Muscle layer of duodenum (tissue), 2 donors: ENCODE measurements at regions not wholly inside any gene's neighbourhood (a gene's known extent, or its start where the extent isn't known, plus 50 kb on each side); places are given as distances from the start of the nearest gene placed in this dataset.

Experiments used
- H3K27ac ChIP-seq: one replicate; pipeline ENCODE4 v1.7.0; 2013; ENCODE audit warnings: mild to moderate bottlenecking, low read length
- H3K27me3 ChIP-seq: one replicate; pipeline ENCODE4 v1.7.0; 2013; ENCODE audit warnings: low read depth, mild to moderate bottlenecking, control low read depth, low read length
- H3K36me3 ChIP-seq, 2 donors: one replicate each; pipeline ENCODE4 v1.7.0; 2013; ENCODE audit warnings: low read length in 2 of 2, control low read depth in 1 of 2, mild to moderate bottlenecking in 1 of 2; ENCODE audit not compliant: insufficient read depth in 2 of 2, control insufficient read depth in 1 of 2
- H3K4me1 ChIP-seq, 2 donors: one replicate each; pipeline ENCODE4 v1.7.0; 2013; ENCODE audit warnings: low read length in 2 of 2, mild to moderate bottlenecking in 2 of 2, control low read depth in 1 of 2, moderate library complexity in 1 of 2; ENCODE audit not compliant: insufficient read depth in 2 of 2, control insufficient read depth in 1 of 2
- H3K4me3 ChIP-seq, 2 donors: one replicate each; pipeline ENCODE4 v1.7.0; 2013; ENCODE audit warnings: low read length in 2 of 2, low read depth in 1 of 2, mild to moderate bottlenecking in 1 of 2
- H3K9me3 ChIP-seq, 2 donors: one replicate each; pipeline ENCODE4 v1.7.0; 2013; ENCODE audit warnings: low read length in 2 of 2, control low read depth in 1 of 2, mild to moderate bottlenecking in 1 of 2; ENCODE audit not compliant: control insufficient read depth in 1 of 2
- donor health status: healthy.

DNA sequence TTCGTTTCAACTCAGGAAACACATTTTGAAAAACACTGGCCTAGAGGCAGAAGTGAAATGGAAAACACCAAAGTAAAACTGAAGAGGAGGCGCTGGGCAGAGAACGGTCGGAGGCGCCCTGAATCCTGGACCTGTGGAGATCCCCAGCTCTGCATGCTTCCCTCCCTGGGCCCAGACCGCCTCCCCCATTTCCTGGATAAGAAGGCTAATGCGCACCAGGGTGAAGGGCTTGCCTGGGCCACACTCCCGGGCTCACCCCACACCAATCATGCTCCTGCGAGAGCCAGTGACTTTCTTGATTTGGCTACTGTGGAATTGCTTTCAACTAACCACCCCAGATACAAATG, 167.1 kb downstream of the CRYBB2 start:
- Histone ChIP-seq H3K36me3 (peaks cover 0 to 3% of the 10 kb centered on the region in 2 donors), H3K27ac (no peak overlapping the region), H3K27me3 (no peaks in the 10 kb centered on the region), H3K4me3 (no peak overlapping the region), H3K4me1 (peaks cover 0 to 29% of the 10 kb centered on the region in 2 donors), H3K9me3 (no peaks in the 10 kb centered on the region)

DNA sequence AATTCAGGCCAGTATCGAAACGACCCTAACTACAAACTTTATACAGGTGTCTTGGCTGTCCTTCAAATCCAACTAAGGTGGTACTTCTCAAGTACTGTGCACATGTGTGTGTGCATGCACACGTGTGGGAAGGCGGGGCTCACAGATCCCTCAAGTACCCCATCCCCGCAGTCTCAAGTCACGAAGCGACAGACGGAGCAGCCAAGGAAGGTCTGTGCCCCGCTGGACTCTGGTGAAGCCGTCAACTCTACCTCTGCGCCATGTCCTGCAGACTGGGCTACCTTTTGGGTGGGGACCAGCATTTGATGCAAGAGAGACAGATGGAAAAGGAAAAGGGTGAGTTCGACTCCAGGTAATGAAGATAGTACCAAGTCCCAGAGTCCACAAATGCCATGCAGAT, 169.0 kb downstream of the CRYBB2 start:
- H3K9me3 ChIP-seq, result no peaks in the 10 kb centered on the region
- no peak overlapping the region for H3K4me3 ChIP-seq
- H3K27me3 ChIP-seq, result no peaks in the 10 kb centered on the region
- H3K27ac ChIP-seq, result no peak overlapping the region
- H3K36me3 ChIP-seq, result peaks cover 0 to 3% of the 10 kb centered on the region in 2 donors
- peaks cover 0 to 29% of the 10 kb centered on the region in 2 donors for H3K4me1 ChIP-seq

DNA sequence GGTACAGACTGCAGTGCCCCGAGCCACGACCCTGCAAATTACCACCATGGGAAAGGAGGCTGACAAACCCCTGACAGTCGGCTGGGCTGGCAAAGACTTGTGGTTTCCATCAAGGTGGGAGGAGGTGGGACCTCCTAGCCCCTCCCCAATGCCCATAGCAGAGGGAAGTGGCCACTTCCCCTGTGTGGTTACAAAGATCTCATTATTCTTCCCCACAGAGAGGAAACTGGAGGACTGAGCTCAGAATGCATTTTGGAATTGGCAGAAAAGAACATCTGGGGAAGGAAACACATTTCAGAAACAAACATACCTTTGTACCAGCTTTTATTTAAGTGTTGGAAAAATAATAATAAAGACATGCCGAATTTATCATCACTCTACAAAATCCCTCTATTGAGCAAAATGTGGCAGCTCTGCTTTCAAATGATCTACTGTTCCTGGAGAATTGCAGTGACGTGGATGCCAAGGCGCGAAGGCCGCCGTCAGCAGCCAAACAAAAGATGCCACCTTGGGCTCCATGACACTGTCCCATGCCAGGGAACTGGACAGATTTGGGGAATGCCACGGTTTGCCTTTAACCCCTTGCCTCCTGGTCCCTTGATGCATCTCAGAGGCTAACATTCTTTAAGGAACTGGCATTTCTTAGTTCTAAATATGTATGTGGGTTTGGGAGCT, 169.6 kb downstream of the CRYBB2 start:
- Histone ChIP-seq H3K4me3 (no peak overlapping the region), H3K27ac (no peak overlapping the region), H3K36me3 (peaks cover 0 to 3% of the 10 kb centered on the region in 2 donors), H3K4me1 (peaks cover 0 to 29% of the 10 kb centered on the region in 2 donors), H3K9me3 (no peaks in the 10 kb centered on the region), H3K27me3 (no peaks in the 10 kb centered on the region)

DNA sequence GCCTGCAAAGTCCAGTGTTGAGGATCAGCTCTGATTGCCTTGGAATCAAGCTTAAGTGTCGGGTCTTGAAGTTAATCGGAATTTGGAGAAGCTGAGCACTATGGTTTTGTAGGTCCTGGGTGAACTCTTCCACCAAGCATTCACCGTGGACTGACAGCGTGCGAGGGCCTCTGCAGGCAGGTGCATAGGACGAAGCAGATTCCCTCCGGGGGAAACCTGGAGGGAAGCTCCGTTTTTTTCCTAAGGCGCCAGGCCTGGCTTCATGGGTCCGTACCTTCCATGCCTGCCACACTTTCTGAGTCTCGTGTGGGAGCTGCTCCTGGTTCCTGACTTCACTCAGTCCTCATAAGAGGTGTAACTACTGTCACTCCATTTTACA, 170.1 kb downstream of the CRYBB2 start:
- peaks cover 0 to 29% of the 10 kb centered on the region in 2 donors for H3K4me1 ChIP-seq

DNA sequence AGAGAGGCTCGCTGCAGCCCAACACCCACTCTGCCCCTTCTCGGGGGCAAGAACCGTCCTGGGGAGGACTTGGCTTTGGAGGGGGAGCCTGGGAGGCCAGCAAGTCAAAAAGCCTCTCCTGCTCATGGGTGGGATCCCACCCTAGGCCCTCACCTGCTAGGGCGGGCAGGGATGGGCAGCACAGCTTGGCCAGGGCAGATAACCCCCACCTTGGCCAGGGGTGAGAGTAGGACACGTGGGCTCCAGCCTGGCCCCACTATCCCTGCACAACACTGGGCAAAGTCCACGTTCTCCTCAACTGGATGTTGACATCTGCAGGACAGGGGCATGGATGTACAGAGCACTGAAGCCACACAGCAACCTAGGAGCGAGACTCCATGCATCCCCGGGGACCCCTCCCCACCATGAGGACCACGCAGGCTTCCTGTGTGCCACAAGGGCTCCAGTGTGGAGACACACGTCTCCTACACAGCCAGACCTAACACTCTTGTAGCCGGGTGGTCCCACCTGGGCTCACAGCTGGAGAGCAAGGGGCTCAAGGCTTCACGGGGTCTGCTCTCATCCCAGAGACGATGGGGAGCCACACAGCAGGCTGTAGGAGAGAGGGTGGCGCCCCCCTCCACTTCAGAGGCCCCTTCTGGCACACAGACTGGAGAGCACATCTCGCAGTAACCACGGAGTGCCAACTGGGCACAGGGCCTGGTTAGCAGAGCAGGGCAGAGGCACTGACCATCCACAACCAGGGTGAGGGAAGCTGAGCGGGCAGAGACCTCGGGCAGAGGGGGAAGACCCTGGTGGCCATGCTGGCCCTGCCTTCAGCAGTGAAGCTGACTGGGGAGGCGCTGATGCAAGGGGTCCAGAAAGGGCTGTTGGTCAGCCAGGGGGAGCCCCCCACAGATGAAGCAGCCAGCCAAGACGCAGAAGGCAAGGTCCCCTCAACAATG, 171.1 kb downstream of the CRYBB2 start:
- H3K9me3 ChIP-seq, result no peaks in the 10 kb centered on the region
- H3K36me3 ChIP-seq, result peaks cover 0 to 3% of the 10 kb centered on the region in 2 donors
- peaks cover 0 to 29% of the 10 kb centered on the region in 2 donors for H3K4me1 ChIP-seq
- H3K4me3 ChIP-seq, result no peak overlapping the region
- H3K27ac ChIP-seq, result no peak overlapping the region
- H3K27me3 ChIP-seq, result no peaks in the 10 kb centered on the region

More for the DNA sequence above, 170.1 kb downstream of the CRYBB2 start:
- Histone ChIP-seq H3K9me3 (no peaks in the 10 kb centered on the region), H3K4me3 (no peak overlapping the region), H3K27me3 (no peaks in the 10 kb centered on the region), H3K36me3 (peaks cover 0 to 3% of the 10 kb centered on the region in 2 donors), H3K27ac (no peak overlapping the region)

DNA sequence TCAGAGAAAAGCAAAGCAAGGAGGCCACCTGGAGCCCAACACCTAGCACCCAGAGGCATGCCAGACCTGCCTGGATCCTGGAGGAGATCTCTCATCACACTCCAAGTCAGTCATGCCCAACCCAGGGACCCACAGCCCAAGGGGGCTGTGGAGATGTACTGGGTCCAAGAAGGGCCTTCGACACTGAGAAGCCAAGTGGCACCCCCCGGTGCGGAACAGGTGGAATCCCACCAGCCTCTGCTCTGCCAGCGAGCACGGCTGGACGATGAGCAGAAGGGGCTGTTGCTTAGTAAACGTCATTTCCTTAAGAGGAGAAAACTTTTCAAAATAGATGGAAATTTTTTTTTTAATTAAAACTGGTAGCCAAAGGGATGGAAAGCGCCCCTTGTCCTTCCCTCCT, 171.9 kb upstream of the GRK3 start:
- no peaks in the 10 kb centered on the region for H3K27me3 ChIP-seq
- peaks cover 0 to 26% of the 10 kb centered on the region in 2 donors for H3K4me1 ChIP-seq
- no peak overlapping the region for H3K27ac ChIP-seq
- no peaks in the 10 kb centered on the region for H3K9me3 ChIP-seq
- no peak overlapping the region for H3K4me3 ChIP-seq
- H3K36me3 ChIP-seq, result peaks cover 0 to under 1% of the 10 kb centered on the region in 2 donors

DNA sequence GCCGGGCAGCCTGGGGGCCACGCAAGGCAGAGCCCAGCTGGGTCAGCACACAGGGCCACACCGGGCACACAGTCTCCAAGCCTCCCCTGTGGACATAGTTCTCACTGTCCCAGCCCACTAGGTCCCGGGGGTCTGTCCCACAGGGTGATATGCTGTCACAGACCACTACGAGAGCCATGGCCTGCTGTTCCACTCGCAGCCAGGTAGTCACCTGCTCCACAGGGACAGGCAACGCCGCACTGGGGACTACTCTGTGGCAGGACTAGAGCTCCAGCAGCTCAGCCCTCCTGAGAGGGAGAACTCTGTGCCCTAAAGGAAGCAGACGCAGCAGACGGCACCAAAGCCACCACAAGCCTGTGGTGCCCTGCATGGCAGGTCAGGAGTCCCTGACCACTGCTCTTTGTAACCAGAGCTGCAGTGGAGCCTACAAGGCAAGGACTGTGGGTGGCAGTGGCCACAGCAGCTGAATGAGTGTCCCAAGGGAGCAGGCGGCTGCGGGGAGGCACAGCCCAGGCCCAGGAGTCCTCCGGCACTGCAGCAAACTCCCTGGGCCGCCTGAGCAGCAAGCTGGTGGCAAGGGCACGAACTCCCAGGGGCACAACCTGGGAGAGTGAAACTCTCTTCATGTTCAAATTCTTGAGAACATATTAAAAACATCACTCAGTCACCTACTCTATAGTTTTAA, 171.2 kb upstream of the GRK3 start:
- Histone ChIP-seq H3K36me3 (no peaks in the 10 kb centered on the region), H3K4me3 (no peak overlapping the region), H3K27ac (no peak overlapping the region), H3K4me1 (peaks cover 0 to 26% of the 10 kb centered on the region in 2 donors), H3K27me3 (no peaks in the 10 kb centered on the region), H3K9me3 (no peaks in the 10 kb centered on the region)

DNA sequence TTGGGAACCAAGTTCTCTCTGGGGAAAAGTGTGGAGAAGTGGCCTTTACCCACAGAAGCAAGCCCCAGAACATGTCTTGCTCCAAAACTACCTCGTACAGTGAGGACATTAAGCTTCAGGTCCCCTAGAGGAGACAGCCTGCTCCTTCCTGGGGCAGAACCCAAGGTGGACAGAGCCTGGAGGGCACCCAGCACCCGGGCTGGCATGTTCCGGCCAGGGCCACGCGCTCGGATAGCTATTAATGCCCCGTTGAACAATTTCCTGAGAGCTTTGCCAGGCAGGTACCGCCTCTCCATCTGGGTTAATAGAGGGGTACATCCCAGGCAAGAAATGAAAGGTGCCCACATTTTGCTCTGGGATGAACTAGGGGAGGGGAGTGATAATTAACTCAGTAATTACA, 169.0 kb upstream of the GRK3 start:
- Histone ChIP-seq H3K27ac (no peak overlapping the region), H3K9me3 (no peaks in the 10 kb centered on the region), H3K4me3 (no peak overlapping the region), H3K36me3 (no peaks in the 10 kb centered on the region), H3K4me1 (peaks cover 0 to 7% of the 10 kb centered on the region in 2 donors), H3K27me3 (no peaks in the 10 kb centered on the region)

DNA sequence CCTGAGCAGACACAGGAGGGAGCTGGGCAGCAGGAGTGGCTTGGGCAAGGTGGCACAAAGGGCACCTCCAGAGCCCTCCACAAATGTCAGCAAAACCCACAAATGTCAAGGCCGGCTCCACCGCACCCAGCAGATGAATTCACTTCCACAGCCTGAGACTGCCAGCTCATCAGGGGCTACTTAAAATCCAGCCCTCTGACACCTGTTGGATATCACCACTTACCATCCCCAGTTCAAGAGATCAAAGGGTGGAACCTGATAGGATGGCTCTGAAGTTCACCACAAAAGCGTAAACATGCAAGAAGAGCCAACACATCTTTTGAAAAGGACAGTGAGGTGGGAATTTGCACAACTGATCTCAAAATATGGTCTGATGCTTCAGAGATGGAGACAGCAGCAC, 168.6 kb upstream of the GRK3 start:
- Histone ChIP-seq H3K27ac (no peak overlapping the region), H3K27me3 (no peaks in the 10 kb centered on the region), H3K36me3 (no peaks in the 10 kb centered on the region), H3K4me3 (no peak overlapping the region), H3K9me3 (no peaks in the 10 kb centered on the region), H3K4me1 (peaks cover 2 to 7% of the 10 kb centered on the region in 2 donors)

DNA sequence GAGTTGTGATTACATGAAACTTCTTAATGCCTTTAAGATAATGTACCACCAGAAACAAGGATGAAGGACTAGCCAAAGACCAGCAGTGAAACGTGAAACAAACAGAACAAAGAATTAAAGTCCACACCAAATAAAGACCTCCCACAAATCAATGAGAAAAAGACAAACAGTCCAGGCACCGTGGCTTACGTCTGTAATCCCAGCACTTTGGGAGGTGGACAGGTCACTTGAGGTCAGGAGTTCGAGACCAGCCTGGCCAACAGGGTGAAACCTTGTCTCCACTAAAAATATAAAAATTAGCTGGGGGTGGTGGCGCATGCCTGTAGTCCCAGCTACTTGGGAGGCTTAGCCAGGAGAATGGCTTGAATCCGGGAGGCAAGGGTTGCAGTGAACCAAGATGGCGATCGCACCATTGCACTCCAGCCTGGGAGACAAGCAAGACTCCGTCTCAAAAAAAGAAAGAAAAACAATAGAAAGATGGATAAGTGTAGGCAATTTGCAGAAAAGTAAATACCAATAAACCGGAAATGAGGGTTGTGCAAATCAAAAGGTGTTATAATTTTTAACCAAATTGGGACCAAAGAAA, 167.8 kb upstream of the GRK3 start:
- no peaks in the 10 kb centered on the region for H3K9me3 ChIP-seq
- H3K36me3 ChIP-seq, result no peaks in the 10 kb centered on the region
- H3K4me3 ChIP-seq, result no peak overlapping the region
- peaks cover 5 to 10% of the 10 kb centered on the region in 2 donors for H3K4me1 ChIP-seq
- H3K27ac ChIP-seq, result no peak overlapping the region
- no peaks in the 10 kb centered on the region for H3K27me3 ChIP-seq

DNA sequence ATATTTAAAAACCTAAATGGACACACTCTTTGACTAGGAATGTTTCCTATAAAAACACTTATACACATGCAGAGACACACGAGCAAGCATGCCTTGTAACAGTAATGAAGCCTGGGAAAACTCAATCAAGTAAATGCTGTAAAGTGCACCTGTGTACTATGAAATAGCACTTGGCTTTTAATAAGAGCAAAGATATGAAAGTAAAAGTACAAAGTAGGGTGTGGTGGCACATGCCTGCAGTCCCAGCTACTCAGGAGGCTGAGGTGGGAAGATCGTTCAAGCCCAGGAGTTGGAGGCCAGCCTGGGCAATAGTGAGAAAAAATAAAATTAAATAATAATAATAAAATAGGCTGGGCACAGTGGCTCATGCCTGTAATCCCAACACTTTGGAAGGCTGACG, 166.9 kb upstream of the GRK3 start:
- no peaks in the 10 kb centered on the region for H3K9me3 ChIP-seq
- H3K27ac ChIP-seq, result no peak overlapping the region
- no peaks in the 10 kb centered on the region for H3K27me3 ChIP-seq
- H3K4me3 ChIP-seq, result no peak overlapping the region
- H3K4me1 ChIP-seq, result peaks cover 8 to 17% of the 10 kb centered on the region in 2 donors
- H3K36me3 ChIP-seq, result no peaks in the 10 kb centered on the region
